ENCODE measurements at regions not wholly inside any gene's neighbourhood (a gene's known extent, or its start where the extent isn't known, plus 50 kb on each side); places are given as distances from the start of the nearest gene placed in this dataset.

GRCh38 chr17:34811561-34811960, 149.7 kb downstream of the CCT6B start:
- in situ Hi-C loops (cut with MboI; ENCODE audit: low pct_unique_long_range_greater_than_20kb, low sequenced_read_pairs, unreplicated experiment) = no loop called here
- TF ChIP-seq, protein P1, sequence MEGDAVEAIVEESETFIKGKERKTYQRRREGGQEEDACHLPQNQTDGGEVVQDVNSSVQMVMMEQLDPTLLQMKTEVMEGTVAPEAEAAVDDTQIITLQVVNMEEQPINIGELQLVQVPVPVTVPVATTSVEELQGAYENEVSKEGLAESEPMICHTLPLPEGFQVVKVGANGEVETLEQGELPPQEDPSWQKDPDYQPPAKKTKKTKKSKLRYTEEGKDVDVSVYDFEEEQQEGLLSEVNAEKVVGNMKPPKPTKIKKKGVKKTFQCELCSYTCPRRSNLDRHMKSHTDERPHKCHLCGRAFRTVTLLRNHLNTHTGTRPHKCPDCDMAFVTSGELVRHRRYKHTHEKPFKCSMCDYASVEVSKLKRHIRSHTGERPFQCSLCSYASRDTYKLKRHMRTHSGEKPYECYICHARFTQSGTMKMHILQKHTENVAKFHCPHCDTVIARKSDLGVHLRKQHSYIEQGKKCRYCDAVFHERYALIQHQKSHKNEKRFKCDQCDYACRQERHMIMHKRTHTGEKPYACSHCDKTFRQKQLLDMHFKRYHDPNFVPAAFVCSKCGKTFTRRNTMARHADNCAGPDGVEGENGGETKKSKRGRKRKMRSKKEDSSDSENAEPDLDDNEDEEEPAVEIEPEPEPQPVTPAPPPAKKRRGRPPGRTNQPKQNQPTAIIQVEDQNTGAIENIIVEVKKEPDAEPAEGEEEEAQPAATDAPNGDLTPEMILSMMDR (IDR thresholded peaks at IDR 0.05; ENCODE audit: extremely low read depth, insufficient read depth, missing control alignments) = no peak
- DNase-seq (ENCODE audit: low spot score) = no peak

- in situ Hi-C loops (cut with MboI; ENCODE audit: low pct_unique_long_range_greater_than_20kb, low sequenced_read_pairs, unreplicated experiment) = no loop called here
- TF ChIP-seq, protein P1 (IDR thresholded peaks at IDR 0.05; ENCODE audit: extremely low read depth, insufficient read depth, missing control alignments) = no peak
- DNase-seq (ENCODE audit: low spot score) = no peak
Measured at GRCh38 chr17:34800661-34801060, 160.6 kb downstream of the CCT6B start.

DNA sequence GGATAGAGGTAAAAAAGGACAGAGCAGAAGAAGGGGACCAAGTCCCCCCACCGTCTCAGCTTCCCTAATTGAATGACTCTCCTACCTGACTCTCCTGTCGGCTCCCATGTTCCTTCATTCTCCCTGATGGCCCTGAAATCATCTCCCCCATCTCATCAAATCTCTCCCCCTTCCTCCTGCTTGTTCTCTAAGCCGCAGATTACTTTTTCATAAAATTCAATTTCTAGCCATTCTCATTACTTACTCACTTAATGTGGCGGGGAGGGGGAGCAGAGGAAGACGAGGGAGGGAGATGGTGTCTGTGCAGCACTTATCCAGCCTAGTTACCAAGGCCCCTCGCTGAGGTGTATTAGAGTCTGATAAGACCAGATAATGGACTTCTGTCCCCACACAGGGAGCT, 161.5 kb downstream of the CCT6B start:
- TF ChIP-seq, protein P1 (IDR thresholded peaks at IDR 0.05; ENCODE audit: extremely low read depth, insufficient read depth, missing control alignments) = no peak

GRCh38 chr17:34798581-34798980, 162.7 kb downstream of the CCT6B start:
- TF ChIP-seq, protein P1 (IDR thresholded peaks at IDR 0.05; ENCODE audit: extremely low read depth, insufficient read depth, missing control alignments) = no peak
- in situ Hi-C loops (cut with MboI; ENCODE audit: low pct_unique_long_range_greater_than_20kb, low sequenced_read_pairs, unreplicated experiment) = no loop called here
- DNase-seq (ENCODE audit: low spot score) = no peak

More for the DNA sequence above, 161.5 kb downstream of the CCT6B start:
- in situ Hi-C loops (cut with MboI; ENCODE audit: low pct_unique_long_range_greater_than_20kb, low sequenced_read_pairs, unreplicated experiment) = no loop called here
- DNase-seq (ENCODE audit: low spot score) = no peak

DNA sequence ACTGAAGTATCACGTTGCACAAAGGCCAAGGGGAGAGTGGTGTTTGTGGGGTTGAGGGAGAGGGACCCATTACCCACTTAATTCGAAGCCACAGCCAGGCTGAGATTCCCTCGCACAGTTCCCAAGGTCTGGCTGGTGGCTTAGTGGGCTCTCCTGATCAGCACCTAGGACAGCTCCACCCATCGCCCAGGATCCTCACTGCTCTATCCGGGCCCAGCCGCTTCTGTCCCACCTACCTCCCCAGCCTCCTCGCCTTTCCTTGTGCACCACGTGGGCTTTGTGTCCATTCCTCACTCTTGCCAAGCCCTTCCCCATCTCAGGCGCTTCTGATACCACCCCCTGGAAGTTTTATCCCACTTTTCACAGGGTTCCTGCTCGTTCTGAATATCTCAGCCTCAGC, 163.5 kb downstream of the CCT6B start:
- in situ Hi-C loops (cut with MboI; ENCODE audit: low pct_unique_long_range_greater_than_20kb, low sequenced_read_pairs, unreplicated experiment) = no loop called here
- TF ChIP-seq, protein P1 (IDR thresholded peaks at IDR 0.05; ENCODE audit: extremely low read depth, insufficient read depth, missing control alignments) = no peak
- DNase-seq (ENCODE audit: low spot score) = peak; percentile 40

DNA sequence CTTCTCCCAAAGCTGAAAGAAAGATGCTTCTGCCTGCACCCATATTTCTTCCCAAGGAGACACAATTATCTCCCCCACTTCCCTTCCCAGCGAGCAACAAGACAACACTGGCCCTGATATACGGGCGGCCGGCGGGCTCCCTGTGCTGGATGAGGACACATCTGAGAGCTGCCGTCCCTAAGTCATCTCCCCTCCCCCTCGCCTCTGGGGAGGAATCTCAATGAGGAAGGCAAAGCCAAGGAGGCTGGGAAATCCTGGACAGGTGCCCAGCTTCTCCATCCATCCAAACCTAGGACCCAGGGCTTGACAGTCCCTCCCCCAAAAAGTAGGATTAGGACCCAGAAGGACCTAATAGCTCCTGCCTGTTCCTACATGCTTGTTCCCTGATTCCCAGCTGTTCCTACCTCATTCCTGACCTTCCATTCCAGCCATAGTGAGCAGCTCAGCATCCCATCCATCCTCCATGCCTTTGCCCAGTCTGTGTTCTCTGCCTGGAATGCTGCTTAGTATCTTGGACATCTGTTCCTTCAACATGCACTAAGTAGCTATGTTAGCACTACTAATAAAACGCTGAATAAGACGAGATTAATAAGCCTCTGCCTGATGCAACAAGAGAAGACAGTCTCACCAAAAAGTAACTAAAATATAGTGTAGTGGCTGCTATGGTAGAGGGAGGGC, 167.9 kb downstream of the CCT6B start:
- TF ChIP-seq, protein P1 (IDR thresholded peaks at IDR 0.05; ENCODE audit: extremely low read depth, insufficient read depth, missing control alignments) = no peak
- DNase-seq (ENCODE audit: low spot score) = no peak
- in situ Hi-C loops (cut with MboI; ENCODE audit: low pct_unique_long_range_greater_than_20kb, low sequenced_read_pairs, unreplicated experiment) = no loop called here

Data from GM13977 (cell line).